ENCODE measurements at regions not wholly inside any gene's neighbourhood (a gene's known extent, or its start where the extent isn't known, plus 50 kb on each side); places are given as distances from the start of the nearest gene placed in this dataset.
"Not testable (repeated sequence)": the region's sequence is repeated elsewhere in the genome, so short reads cannot be mapped to it uniquely, and the experiment has no call there.

GRCh38 chr15:44859088-44859487, 97.4 kb upstream of the TERB2 start:
- not testable (repeated sequence) for H3K4me3 Mint-ChIP-seq; H3K27ac Mint-ChIP-seq; H3K4me1 Mint-ChIP-seq; DNase-seq; H3K36me3 Mint-ChIP-seq; ATAC-seq (ENCODE audit: low read depth in 2 of 2)
- peaks cover 5 to 13% (median 7%) of the 10 kb centered on the region in 7 donors for H3K9me3 Mint-ChIP-seq
- peaks cover 0 to 15% (median 6%) of the 10 kb centered on the region in 3 donors for H3K27me3 Mint-ChIP-seq

GRCh38 chr15:44860168-44860567, 96.3 kb upstream of the TERB2 start:
- not testable (repeated sequence) for DNase-seq; H3K36me3 Mint-ChIP-seq; H3K27ac Mint-ChIP-seq; ATAC-seq (ENCODE audit: low read depth in 2 of 2); H3K4me1 Mint-ChIP-seq; H3K4me3 Mint-ChIP-seq
- peaks cover 0 to 15% (median 6%) of the 10 kb centered on the region in 3 donors for H3K27me3 Mint-ChIP-seq
- peaks cover 5 to 13% (median 7%) of the 10 kb centered on the region in 7 donors for H3K9me3 Mint-ChIP-seq

GRCh38 chr15:44861439-44861910, 95.0 kb upstream of the TERB2 start:
- no peak overlapping the region for H3K27ac Mint-ChIP-seq
- no peak for ATAC-seq (ENCODE audit: low read depth in 2 of 2)
- no peaks in the 10 kb centered on the region for H3K36me3 Mint-ChIP-seq
- H3K4me1 Mint-ChIP-seq = no peaks in the 10 kb centered on the region
- H3K27me3 Mint-ChIP-seq = peaks cover 0 to 18% (median 9%) of the 10 kb centered on the region in 3 donors
- H3K4me3 Mint-ChIP-seq = no peak overlapping the region
- DNase-seq = no peak
- H3K9me3 Mint-ChIP-seq = peaks cover 5 to 13% (median 7%) of the 10 kb centered on the region in 7 donors

GRCh38 chr15:44861917-44862316, 94.6 kb upstream of the TERB2 start:
- peaks cover 5 to 13% (median 9%) of the 10 kb centered on the region in 7 donors for H3K9me3 Mint-ChIP-seq
- no peaks in the 10 kb centered on the region for H3K4me1 Mint-ChIP-seq
- H3K36me3 Mint-ChIP-seq = no peaks in the 10 kb centered on the region
- H3K27me3 Mint-ChIP-seq = peaks cover 0 to 23% (median 13%) of the 10 kb centered on the region in 3 donors
- DNase-seq (no peak), ATAC-seq (ENCODE audit: low read depth in 2 of 2) (no peak)
- H3K27ac Mint-ChIP-seq = no peak overlapping the region
- H3K4me3 Mint-ChIP-seq = no peak overlapping the region

- H3K4me1 Mint-ChIP-seq; H3K36me3 Mint-ChIP-seq; H3K4me3 Mint-ChIP-seq; DNase-seq; H3K27ac Mint-ChIP-seq; ATAC-seq (ENCODE audit: low read depth in 2 of 2): not testable (repeated sequence)
- H3K9me3 Mint-ChIP-seq = peaks cover 6 to 15% (median 9%) of the 10 kb centered on the region in 7 donors
- peaks cover 0 to 28% (median 17%) of the 10 kb centered on the region in 3 donors for H3K27me3 Mint-ChIP-seq
Observed at GRCh38 chr15:44862866-44863265, 93.6 kb upstream of the TERB2 start.

- peaks cover 0 to 29% (median 4%) of the 10 kb centered on the region in 7 donors for H3K9me3 Mint-ChIP-seq
- H3K27ac Mint-ChIP-seq; DNase-seq; ATAC-seq (ENCODE audit: low read depth in 2 of 2); H3K4me3 Mint-ChIP-seq; H3K4me1 Mint-ChIP-seq; H3K36me3 Mint-ChIP-seq: not testable (repeated sequence)
- H3K27me3 Mint-ChIP-seq = peaks cover 5 to 32% (median 21%) of the 10 kb centered on the region in 3 donors
Observed at GRCh38 chr15:44868100-44868499, 88.4 kb upstream of the TERB2 start.

GRCh38 chr15:44870125-44870524, 86.4 kb upstream of the TERB2 start:
- not testable (repeated sequence) for H3K4me3 Mint-ChIP-seq; H3K27ac Mint-ChIP-seq; DNase-seq; H3K4me1 Mint-ChIP-seq; ATAC-seq (ENCODE audit: low read depth in 2 of 2)
- H3K27me3 Mint-ChIP-seq = peaks cover 5 to 30% (median 21%) of the 10 kb centered on the region in 3 donors
- peaks cover 8 to 20% of the 10 kb centered on the region in 2 donors for H3K36me3 Mint-ChIP-seq
- peaks cover 0 to 47% (median 12%) of the 10 kb centered on the region in 7 donors for H3K9me3 Mint-ChIP-seq

GRCh38 chr15:44873103-44873502, 83.4 kb upstream of the TERB2 start:
- no peak for ATAC-seq (ENCODE audit: low read depth in 2 of 2)
- Mint-ChIP-seq H3K9me3 (peaks cover 4 to 61% (median 39%) of the 10 kb centered on the region in 7 donors), H3K36me3 (peaks cover 14 to 33% of the 10 kb centered on the region in 2 donors), H3K27ac (no peak overlapping the region), H3K27me3 (peaks cover 7 to 17% (median 14%) of the 10 kb centered on the region in 3 donors), H3K4me1 (no peaks in the 10 kb centered on the region), H3K4me3 (no peak overlapping the region)
- DNase-seq = no peak

- DNase-seq (no peak), ATAC-seq (ENCODE audit: low read depth in 2 of 2) (no peak)
- Mint-ChIP-seq H3K27me3 (peaks cover 4 to 34% (median 15%) of the 10 kb centered on the region in 3 donors), H3K36me3 (peaks cover 9 to 23% of the 10 kb centered on the region in 2 donors), H3K27ac (no peak overlapping the region), H3K4me3 (no peak overlapping the region), H3K9me3 (peaks cover 4 to 60% (median 47%) of the 10 kb centered on the region in 7 donors), H3K4me1 (no peaks in the 10 kb centered on the region)
Observed at GRCh38 chr15:44879066-44879465, 77.4 kb upstream of the TERB2 start.

- ATAC-seq (ENCODE audit: low read depth in 2 of 2) (no peak), DNase-seq (no peak)
- Mint-ChIP-seq H3K4me1 (no peaks in the 10 kb centered on the region), H3K27me3 (peaks cover 7 to 36% (median 9%) of the 10 kb centered on the region in 3 donors), H3K4me3 (no peak overlapping the region), H3K27ac (peak overlapping the region in 1 of 6 donors; percentile 12), H3K9me3 (peaks cover 0 to 25% (median 20%) of the 10 kb centered on the region in 7 donors), H3K36me3 (no peaks in the 10 kb centered on the region)
Observed at GRCh38 chr15:44882499-44882968, 74.0 kb upstream of the TERB2 start.

- ATAC-seq (ENCODE audit: low read depth in 2 of 2) (no peak), DNase-seq (no peak)
- Mint-ChIP-seq H3K36me3 (no peaks in the 10 kb centered on the region), H3K27me3 (peaks cover 5 to 41% (median 7%) of the 10 kb centered on the region in 3 donors), H3K27ac (no peak overlapping the region), H3K4me1 (no peaks in the 10 kb centered on the region), H3K4me3 (no peak overlapping the region), H3K9me3 (peaks cover 0 to 17% (median 12%) of the 10 kb centered on the region in 7 donors)
Observed at GRCh38 chr15:44883199-44883877, 73.1 kb upstream of the TERB2 start.

- H3K4me3 Mint-ChIP-seq; H3K4me1 Mint-ChIP-seq; H3K27ac Mint-ChIP-seq; DNase-seq; ATAC-seq (ENCODE audit: low read depth in 2 of 2); H3K9me3 Mint-ChIP-seq: not testable (repeated sequence)
- H3K36me3 Mint-ChIP-seq = peaks cover 0 to 11% of the 10 kb centered on the region in 2 donors
- peaks cover 13 to 30% (median 24%) of the 10 kb centered on the region in 3 donors for H3K27me3 Mint-ChIP-seq
Observed at GRCh38 chr15:44898890-44899651, 57.4 kb upstream of the TERB2 start.

GRCh38 chr15:44899775-44900174, 56.7 kb upstream of the TERB2 start:
- not testable (repeated sequence) for H3K27ac Mint-ChIP-seq; DNase-seq; ATAC-seq (ENCODE audit: low read depth in 2 of 2); H3K9me3 Mint-ChIP-seq; H3K4me1 Mint-ChIP-seq; H3K4me3 Mint-ChIP-seq
- H3K36me3 Mint-ChIP-seq = peaks cover 0 to 11% of the 10 kb centered on the region in 2 donors
- H3K27me3 Mint-ChIP-seq = peaks cover 12 to 23% (median 17%) of the 10 kb centered on the region in 3 donors

Measured in naive B cell (primary cell).